ENCODE measurements at regions not wholly inside any gene's neighbourhood (a gene's known extent, or its start where the extent isn't known, plus 50 kb on each side); places are given as distances from the start of the nearest gene placed in this dataset.
"Not testable (repeated sequence)": the region's sequence is repeated elsewhere in the genome, so short reads cannot be mapped to it uniquely, and the experiment has no call there.

DNA sequence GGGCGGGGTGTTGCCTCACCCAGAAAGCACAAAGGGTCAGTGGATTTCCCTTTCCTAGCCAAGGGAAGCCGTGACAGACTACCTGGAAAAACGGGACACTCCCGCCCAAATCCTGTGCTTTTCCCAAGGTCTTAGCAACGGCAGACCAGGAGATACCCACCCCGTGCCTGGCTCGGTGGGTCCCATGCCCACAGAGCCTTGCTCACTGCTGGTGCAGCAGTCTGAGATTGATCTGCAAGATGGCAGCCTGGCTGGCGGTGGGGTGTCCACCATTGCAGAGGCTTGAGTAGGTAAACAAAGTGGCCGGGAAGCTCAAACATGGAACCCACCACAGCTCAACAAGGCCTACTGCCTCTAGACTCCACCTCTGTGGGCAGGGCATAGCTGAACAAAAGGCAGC is 95.7 kb downstream of the PRDM13 start:
- TF ChIP-seq, protein P1, sequence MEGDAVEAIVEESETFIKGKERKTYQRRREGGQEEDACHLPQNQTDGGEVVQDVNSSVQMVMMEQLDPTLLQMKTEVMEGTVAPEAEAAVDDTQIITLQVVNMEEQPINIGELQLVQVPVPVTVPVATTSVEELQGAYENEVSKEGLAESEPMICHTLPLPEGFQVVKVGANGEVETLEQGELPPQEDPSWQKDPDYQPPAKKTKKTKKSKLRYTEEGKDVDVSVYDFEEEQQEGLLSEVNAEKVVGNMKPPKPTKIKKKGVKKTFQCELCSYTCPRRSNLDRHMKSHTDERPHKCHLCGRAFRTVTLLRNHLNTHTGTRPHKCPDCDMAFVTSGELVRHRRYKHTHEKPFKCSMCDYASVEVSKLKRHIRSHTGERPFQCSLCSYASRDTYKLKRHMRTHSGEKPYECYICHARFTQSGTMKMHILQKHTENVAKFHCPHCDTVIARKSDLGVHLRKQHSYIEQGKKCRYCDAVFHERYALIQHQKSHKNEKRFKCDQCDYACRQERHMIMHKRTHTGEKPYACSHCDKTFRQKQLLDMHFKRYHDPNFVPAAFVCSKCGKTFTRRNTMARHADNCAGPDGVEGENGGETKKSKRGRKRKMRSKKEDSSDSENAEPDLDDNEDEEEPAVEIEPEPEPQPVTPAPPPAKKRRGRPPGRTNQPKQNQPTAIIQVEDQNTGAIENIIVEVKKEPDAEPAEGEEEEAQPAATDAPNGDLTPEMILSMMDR (IDR thresholded peaks at IDR 0.05), result not testable (repeated sequence)
- not testable (repeated sequence) for TF ChIP-seq POLR2A (IDR thresholded peaks at IDR 0.05)

Measured in testis (tissue), 2 donors.